H1 (cell line): ENCODE measurements at regions not wholly inside any gene's neighbourhood (a gene's known extent, or its start where the extent isn't known, plus 50 kb on each side); places are given as distances from the start of the nearest gene placed in this dataset.

Experiments
- CTCF ChIA-PET: fragments of 300-600 bp; sonication (Branson Sonifier 250); formaldehyde crosslinking; loops from one replicate; lab custom pipeline; 2021; ENCODE audit not compliant: partially characterized antibody; lab: Charles Lee
- POLR2A ChIA-PET: fragments of 300-600 bp; sonication (Branson Sonifier 250); formaldehyde crosslinking; loops from one replicate; lab custom pipeline; 2021; ENCODE audit warnings: inconsistent platforms; ENCODE audit not compliant: partially characterized antibody; lab: Charles Lee
- DNase-seq, 2 experiments: peaks; one replicate each; pipeline versions ENCODE4 v3.0.0 to v3.0.0-alpha.2; 2010 to 2022; ENCODE audit warnings: low spot score in 2 of 2, low read depth in 1 of 2, mixed read lengths in 1 of 2
- FAIRE-seq: peaks from 2 replicates; lab custom pipeline; 2011; peaks lifted over from hg19 to GRCh38; lab: Jason Lieb, UNC
- H2AFZ ChIP-seq: 2 replicates; pipeline ENCODE4 v1.8.1; 2012; ENCODE audit warnings: low read length, inconsistent platforms
- H2AK5ac ChIP-seq: 2 replicates; pipeline ENCODE4 v1.6.1; 2013; ENCODE audit warnings: low read depth, low read length
- H2BK120ac ChIP-seq: replicated peaks from 2 replicates; pipeline ENCODE3; 2013; ENCODE audit warnings: low read depth, low read length, inconsistent platforms
- H2BK12ac ChIP-seq: 2 replicates; pipeline ENCODE4 v1.6.1; 2013; ENCODE audit warnings: low read depth, low read length
- H2BK15ac ChIP-seq: 2 replicates; pipeline ENCODE4 v1.6.1; 2013; ENCODE audit warnings: low read length
- H2BK20ac ChIP-seq: 2 replicates; pipeline ENCODE4 v1.6.1; 2013; ENCODE audit warnings: low read length
- H2BK5ac ChIP-seq: 2 replicates; pipeline ENCODE4 v1.6.1; 2013; ENCODE audit warnings: low read depth, low read length
- H3K14ac ChIP-seq: 2 replicates; pipeline ENCODE4 v1.6.1; 2013; ENCODE audit warnings: inconsistent platforms; ENCODE audit not compliant: insufficient read length
- H3K18ac ChIP-seq: 2 replicates; pipeline ENCODE4 v1.6.1; 2013; ENCODE audit warnings: low read length; ENCODE audit errors: extremely low read depth
- H3K23ac ChIP-seq: 2 replicates; pipeline ENCODE4 v1.6.1; 2013; ENCODE audit warnings: inconsistent platforms; ENCODE audit not compliant: insufficient read length
- H3K23me2 ChIP-seq: 2 replicates; pipeline ENCODE4 v1.6.1; 2013; ENCODE audit warnings: low read depth, low read length
- H3K27ac ChIP-seq: 2 replicates; pipeline ENCODE4 v1.6.1; 2011; ENCODE audit warnings: low read depth, low read length, inconsistent platforms
- H3K27me3 ChIP-seq, 4 experiments: replicated peaks in 1 of 4; 1 replicate in 1 of 4; 2 replicates in 3 of 4; pipeline versions ENCODE4 v1.6.1 to v1.8.1; 2011 to 2013; ENCODE audit warnings: low read length in 3 of 4, mild to moderate bottlenecking in 3 of 4, inconsistent platforms in 2 of 4, mixed read lengths in 2 of 4, moderate library complexity in 1 of 4; ENCODE audit not compliant: control insufficient read depth in 3 of 4, insufficient read depth in 3 of 4; ENCODE audit errors: extremely low read depth in 1 of 4
- H3K36me3 ChIP-seq, 4 experiments: 2 replicates each; pipeline versions ENCODE4 v1.6.1 to v1.8.1; 2011 to 2013; ENCODE audit warnings: mild to moderate bottlenecking in 4 of 4, low read length in 3 of 4, moderate library complexity in 2 of 4, control low read depth in 1 of 4, inconsistent platforms in 1 of 4; ENCODE audit not compliant: insufficient read depth in 4 of 4, control insufficient read depth in 2 of 4
- H3K4ac ChIP-seq: replicated peaks from 2 replicates; pipeline ENCODE3; 2013; ENCODE audit warnings: low read length, low read depth, mixed read lengths, inconsistent platforms; ENCODE audit not compliant: insufficient read length
- H3K4me1 ChIP-seq, 4 experiments: replicated peaks in 1 of 4; 1 replicate in 1 of 4; 2 replicates in 3 of 4; pipeline versions ENCODE4 v1.6.1 to v1.8.1; 2011 to 2013; ENCODE audit warnings: low read length in 3 of 4, inconsistent platforms in 2 of 4, mixed read lengths in 1 of 4; ENCODE audit not compliant: insufficient read depth in 4 of 4, control insufficient read depth in 3 of 4
- H3K4me2 ChIP-seq, 2 experiments: 2 replicates each; pipeline versions ENCODE4 v1.6.1 to v1.8.1; 2011 to 2013; ENCODE audit warnings: low read depth in 2 of 2, low read length in 2 of 2, control low read depth in 1 of 2, inconsistent platforms in 1 of 2, mild to moderate bottlenecking in 1 of 2; ENCODE audit not compliant: insufficient read depth in 1 of 2
- H3K4me3 ChIP-seq, 4 experiments: fragments of 200-600, 300-600 bp in 1 of 4; sonication (generic), shearing (Covaris generic), sonication (Bioruptor Twin) in 1 of 4; 2 replicates each; pipeline versions ENCODE4 v1.5.1 to v1.8.1; 2011 to 2016; ENCODE audit warnings: low read length in 4 of 4, low read depth in 3 of 4, control low read depth in 2 of 4, inconsistent platforms in 2 of 4, mild to moderate bottlenecking in 2 of 4, mixed read lengths in 1 of 4, moderate library complexity in 1 of 4; ENCODE audit not compliant: insufficient read depth in 2 of 4; ENCODE audit errors: extremely low read depth in 1 of 4
- H3K56ac ChIP-seq: replicated peaks from 2 replicates; pipeline ENCODE3; 2013; ENCODE audit warnings: low read depth, mild to moderate bottlenecking, mixed read lengths, low read length, inconsistent platforms; ENCODE audit not compliant: insufficient read length
- H3K79me1 ChIP-seq: 2 replicates; pipeline ENCODE4 v1.6.1; 2013; ENCODE audit warnings: low read depth, low read length, control low read depth
- H3K79me2 ChIP-seq, 2 experiments: 2 replicates each; pipeline versions ENCODE4 v1.6.1 to v1.8.1; 2012 to 2013; ENCODE audit warnings: low read length in 2 of 2, mild to moderate bottlenecking in 2 of 2, inconsistent platforms in 1 of 2; ENCODE audit not compliant: insufficient read depth in 2 of 2, control insufficient read depth in 1 of 2
- H3K9ac ChIP-seq, 4 experiments: replicated peaks in 1 of 4; 1 replicate in 1 of 4; 2 replicates in 3 of 4; pipeline versions ENCODE4 v1.6.1 to v1.8.1; 2011 to 2013; ENCODE audit warnings: low read depth in 3 of 4, low read length in 3 of 4, control low read depth in 2 of 4, mild to moderate bottlenecking in 2 of 4, moderate library complexity in 2 of 4, inconsistent platforms in 1 of 4; ENCODE audit errors: extremely low read depth in 1 of 4
- H3K9me3 ChIP-seq, 2 experiments: 2 replicates each; pipeline versions ENCODE4 v1.6.1 to v1.8.1; 2012 to 2013; ENCODE audit warnings: mild to moderate bottlenecking in 2 of 2, moderate library complexity in 2 of 2, control low read depth in 1 of 2, inconsistent platforms in 1 of 2, low read depth in 1 of 2, low read length in 1 of 2, mixed read lengths in 1 of 2; ENCODE audit not compliant: insufficient read depth in 2 of 2
- H4K20me1 ChIP-seq, 2 experiments: replicated peaks in 1 of 2; 2 replicates each; pipeline versions ENCODE3 to v1.8.1; 2011 to 2013; ENCODE audit warnings: inconsistent platforms in 2 of 2, low read length in 2 of 2, mild to moderate bottlenecking in 1 of 2; ENCODE audit not compliant: insufficient read depth in 2 of 2, control insufficient read depth in 1 of 2
- H4K5ac ChIP-seq: 2 replicates; pipeline ENCODE4 v1.6.1; 2013; ENCODE audit warnings: low read length, low read depth, mixed read lengths, inconsistent platforms; ENCODE audit not compliant: insufficient read length
- H4K8ac ChIP-seq: 2 replicates; pipeline ENCODE4 v1.8.0; 2013; ENCODE audit warnings: mild to moderate bottlenecking, moderate library complexity, low read length, inconsistent platforms; ENCODE audit not compliant: insufficient read depth; ENCODE audit errors: extremely low read depth
- H4K91ac ChIP-seq: replicated peaks from 2 replicates; pipeline ENCODE3; 2013; ENCODE audit warnings: low read length, mixed read lengths, inconsistent platforms; ENCODE audit not compliant: insufficient read length
- BCL11A ChIP-seq, 2 experiments: IDR thresholded peaks; one replicate each; pipeline ENCODE4 v1.6.1; 2011; ENCODE audit warnings: low read depth in 2 of 2, low read length in 2 of 2, mild to moderate bottlenecking in 2 of 2
- EGR1 ChIP-seq: IDR thresholded peaks from 2 replicates; pipeline ENCODE4 v1.6.1; 2011; ENCODE audit warnings: low read depth, low read length, borderline replicate concordance
- EZH2 ChIP-seq: fragments of 200-600 bp; sonication (generic); IDR thresholded peaks from 2 replicates; pipeline ENCODE4 v1.7.1; 2012; ENCODE audit warnings: low read depth, mild to moderate bottlenecking, moderate library complexity, low read length, inconsistent platforms; ENCODE audit not compliant: severe bottlenecking
- JUN ChIP-seq: IDR thresholded peaks from 2 replicates; pipeline ENCODE4 v1.6.1; 2011; ENCODE audit warnings: low read depth, mild to moderate bottlenecking, improper control_type of control experiment, low read length
- NANOG ChIP-seq: IDR thresholded peaks from 2 replicates; pipeline ENCODE4 v1.6.1; 2011; ENCODE audit warnings: low read length, low read depth, mild to moderate bottlenecking, inconsistent platforms; ENCODE audit not compliant: insufficient read depth, poor library complexity, severe bottlenecking
- SP1 ChIP-seq: IDR thresholded peaks from 2 replicates; pipeline ENCODE4 v1.6.1; 2011; ENCODE audit warnings: low read depth, low read length
- TAF1 ChIP-seq: IDR thresholded peaks from 2 replicates; pipeline ENCODE4 v1.6.1; 2011; ENCODE audit warnings: mild to moderate bottlenecking, low read depth, low read length
- TBP ChIP-seq: IDR thresholded peaks from 2 replicates; pipeline ENCODE4 v1.6.1; 2011; ENCODE audit warnings: low read depth, low read length, improper control_type of control experiment
- WGBS, 2 experiments: shearing (Covaris generic) in 1 of 2; methylation state at CpG; one replicate each; pipeline versions ENCODE4 v1.1.6 to v1.1.7; 2013 to 2015; ENCODE audit warnings: low lambda C conversion rate in 2 of 2, mixed read lengths in 2 of 2, inconsistent platforms in 1 of 2, low coverage in 1 of 2, missing lambda C conversion rate in 1 of 2; ENCODE audit not compliant: insufficient replicate concordance in 2 of 2, insufficient coverage in 1 of 2, insufficient read length in 1 of 2; ENCODE audit errors: extremely low coverage in 1 of 2, missing lambda C conversion rate in 1 of 2; 5-methylcytosine and 5-hydroxymethylcytosine counted together
- TF ChIP-seq, protein P1 (sequence below): IDR thresholded peaks from 2 replicates; pipeline ENCODE4 v1.6.1; 2011; ENCODE audit warnings: low read length, improper control_type of control experiment
- TF ChIP-seq, protein P2 (sequence below): IDR thresholded peaks from 2 replicates; pipeline ENCODE4 v1.6.1; 2011; ENCODE audit warnings: low read depth, mild to moderate bottlenecking, low read length; ENCODE audit not compliant: insufficient read depth
- TF ChIP-seq, protein P3 (sequence below): IDR thresholded peaks from 2 replicates; pipeline ENCODE4 v1.6.1; 2012; ENCODE audit warnings: low read length, inconsistent platforms

DNA sequence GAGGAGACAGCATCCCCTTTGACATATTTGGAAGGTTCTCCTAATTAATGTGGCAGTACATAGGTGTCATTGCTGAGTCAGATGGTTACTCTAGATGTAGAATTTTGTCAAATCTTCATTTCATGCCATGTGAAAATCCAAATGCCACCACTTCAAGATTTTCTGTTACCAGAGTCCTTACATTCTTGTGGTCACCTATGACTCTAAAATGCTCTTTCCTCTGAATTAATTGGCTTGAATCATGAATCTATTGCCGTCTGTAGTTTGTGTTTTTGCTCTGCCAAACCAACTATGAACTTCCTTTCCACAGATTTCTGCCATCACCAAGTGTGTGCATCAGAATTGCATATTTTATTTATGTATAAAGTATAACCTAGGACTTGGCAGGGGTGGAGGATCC, 269.4 kb upstream of the ZPLD1 start:
- H4K8ac ChIP-seq, result no peak overlapping the region
- no peak overlapping the region for H3K18ac ChIP-seq
- CTCF ChIA-PET, result interaction anchor here (1.2 kb wide), 2 partner anchors 10 to 18 kb away, joined by 3 to 4 read pairs; no protein-coding TSS in a partner anchor
- TF ChIP-seq NANOG, result no peak
- no peak for TF ChIP-seq JUN
- no peak for TF ChIP-seq TBP
- TF ChIP-seq, protein P1, sequence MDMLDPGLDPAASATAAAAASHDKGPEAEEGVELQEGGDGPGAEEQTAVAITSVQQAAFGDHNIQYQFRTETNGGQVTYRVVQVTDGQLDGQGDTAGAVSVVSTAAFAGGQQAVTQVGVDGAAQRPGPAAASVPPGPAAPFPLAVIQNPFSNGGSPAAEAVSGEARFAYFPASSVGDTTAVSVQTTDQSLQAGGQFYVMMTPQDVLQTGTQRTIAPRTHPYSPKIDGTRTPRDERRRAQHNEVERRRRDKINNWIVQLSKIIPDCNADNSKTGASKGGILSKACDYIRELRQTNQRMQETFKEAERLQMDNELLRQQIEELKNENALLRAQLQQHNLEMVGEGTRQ, result no peak
- TF ChIP-seq SP1, result no peak
- TF ChIP-seq, protein P2, sequence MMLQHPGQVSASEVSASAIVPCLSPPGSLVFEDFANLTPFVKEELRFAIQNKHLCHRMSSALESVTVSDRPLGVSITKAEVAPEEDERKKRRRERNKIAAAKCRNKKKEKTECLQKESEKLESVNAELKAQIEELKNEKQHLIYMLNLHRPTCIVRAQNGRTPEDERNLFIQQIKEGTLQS, result no peak
- no peak for TF ChIP-seq EZH2
- TF ChIP-seq, protein P3, sequence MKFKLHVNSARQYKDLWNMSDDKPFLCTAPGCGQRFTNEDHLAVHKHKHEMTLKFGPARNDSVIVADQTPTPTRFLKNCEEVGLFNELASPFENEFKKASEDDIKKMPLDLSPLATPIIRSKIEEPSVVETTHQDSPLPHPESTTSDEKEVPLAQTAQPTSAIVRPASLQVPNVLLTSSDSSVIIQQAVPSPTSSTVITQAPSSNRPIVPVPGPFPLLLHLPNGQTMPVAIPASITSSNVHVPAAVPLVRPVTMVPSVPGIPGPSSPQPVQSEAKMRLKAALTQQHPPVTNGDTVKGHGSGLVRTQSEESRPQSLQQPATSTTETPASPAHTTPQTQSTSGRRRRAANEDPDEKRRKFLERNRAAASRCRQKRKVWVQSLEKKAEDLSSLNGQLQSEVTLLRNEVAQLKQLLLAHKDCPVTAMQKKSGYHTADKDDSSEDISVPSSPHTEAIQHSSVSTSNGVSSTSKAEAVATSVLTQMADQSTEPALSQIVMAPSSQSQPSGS, result no peak
- no peak for TF ChIP-seq EGR1
- no peak for TF ChIP-seq BCL11A (IDR thresholded peaks at IDR 0.05; ENCODE audit: low read depth in 2 of 2, low read length in 2 of 2)
- no peak for TF ChIP-seq TAF1
- TF ChIP-seq, all 59 proteins: peak for 0
- H3K27ac ChIP-seq, result no peak overlapping the region
- no peaks in the 10 kb centered on the region for H3K4me1 ChIP-seq
- H4K91ac ChIP-seq, result no peak overlapping the region
- WGBS, 2 experiments, result 95% methylated on average over 1 of the region's 1 CpG; no CpG with 5 or more reads in 1 of the 2 experiments
- no peaks in the 10 kb centered on the region for H3K27me3 ChIP-seq
- no peak overlapping the region for H2BK12ac ChIP-seq
- no peaks in the 10 kb centered on the region for H3K79me1 ChIP-seq
- H2BK5ac ChIP-seq, result no peak overlapping the region
- no peak overlapping the region for H3K4me2 ChIP-seq
- H2AK5ac ChIP-seq, result no peak overlapping the region
- FAIRE-seq (no peak), DNase-seq (no peak)
- H3K36me3 ChIP-seq, result no peaks in the 10 kb centered on the region
- no peak overlapping the region for H3K14ac ChIP-seq
- H3K4me3 ChIP-seq, result no peak overlapping the region
- no peak overlapping the region for H2AFZ ChIP-seq
- H3K79me2 ChIP-seq, result no peaks in the 10 kb centered on the region
- no peak overlapping the region for H3K9ac ChIP-seq
- no peak overlapping the region for H3K4ac ChIP-seq
- no peak overlapping the region for H4K5ac ChIP-seq
- no peak overlapping the region for H3K23ac ChIP-seq
- no peaks in the 10 kb centered on the region for H3K9me3 ChIP-seq
- no peak overlapping the region for H2BK15ac ChIP-seq
- POLR2A ChIA-PET, result interaction anchor here (0.6 kb wide), 1 partner anchor 15 kb away, joined by 3 read pairs; no protein-coding TSS in a partner anchor
- no peaks in the 10 kb centered on the region for H4K20me1 ChIP-seq
- no peak overlapping the region for H3K56ac ChIP-seq
- no peak overlapping the region for H2BK120ac ChIP-seq
- H2BK20ac ChIP-seq, result no peak overlapping the region
- H3K23me2 ChIP-seq, result no peaks in the 10 kb centered on the region
